ENCODE measurements at regions not wholly inside any gene's neighbourhood (a gene's known extent, or its start where the extent isn't known, plus 50 kb on each side); places are given as distances from the start of the nearest gene placed in this dataset.

GRCh38 chr13:72208112-72208645 lies 341.2 kb upstream of the DACH1 start:
- TF ChIP-seq BHLHE40 (IDR thresholded peaks at IDR 0.05; ENCODE audit: borderline replicate concordance) (no peak), SUZ12 (IDR thresholded peaks at IDR 0.05) (no peak), L3MBTL2 (conservative IDR thresholded peaks at IDR 0.05) (no peak)
